ENCODE measurements at regions not wholly inside any gene's neighbourhood (a gene's known extent, or its start where the extent isn't known, plus 50 kb on each side); places are given as distances from the start of the nearest gene placed in this dataset.
"Not testable (repeated sequence)": the region's sequence is repeated elsewhere in the genome, so short reads cannot be mapped to it uniquely, and the experiment has no call there.

GRCh38 chr3:103813955-103814354 is 1379.1 kb downstream of the ZPLD1 start:
- no peak for DNase-seq

GRCh38 chr3:103818398-103818797 is 1383.6 kb downstream of the ZPLD1 start:
- no peak for DNase-seq

DNA sequence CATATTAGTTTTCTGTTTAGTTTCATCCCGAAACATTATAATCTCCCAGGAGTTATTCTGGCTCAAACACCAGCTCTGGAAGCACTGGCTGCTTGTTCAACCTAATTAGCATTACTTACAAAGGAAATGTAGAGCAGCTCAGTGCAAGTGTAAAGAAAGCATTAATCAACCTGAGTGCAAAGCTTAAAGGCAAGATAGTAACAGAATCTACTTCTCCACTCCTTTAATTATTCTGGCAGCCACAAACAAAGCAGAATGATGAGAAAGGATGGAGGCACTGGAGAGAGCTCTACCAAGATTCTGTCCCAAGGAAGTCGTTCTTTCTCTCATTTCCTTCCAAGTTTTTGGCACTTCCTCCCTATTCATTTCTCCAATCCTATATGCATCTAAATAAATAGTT is 1384.0 kb downstream of the ZPLD1 start:
- DNase-seq = no peak

DNA sequence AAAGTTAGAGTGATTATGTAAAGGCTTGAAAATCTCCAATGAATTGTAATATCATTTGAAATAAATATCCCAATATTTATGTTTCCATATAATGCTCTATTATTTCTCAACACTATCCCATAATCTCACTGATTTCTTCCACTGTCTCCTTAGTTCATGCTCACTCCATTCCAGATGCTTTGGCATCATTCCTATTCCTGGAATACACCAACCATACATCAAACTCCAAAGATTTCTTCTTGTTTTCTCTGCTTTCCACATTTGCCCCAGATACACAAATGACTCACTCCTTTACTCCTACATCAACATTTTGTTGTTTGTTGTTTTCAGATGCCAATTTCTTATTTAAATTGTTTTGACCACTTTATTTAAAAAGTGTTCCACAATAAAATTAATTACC is 1390.8 kb downstream of the ZPLD1 start:
- no peak for DNase-seq

DNA sequence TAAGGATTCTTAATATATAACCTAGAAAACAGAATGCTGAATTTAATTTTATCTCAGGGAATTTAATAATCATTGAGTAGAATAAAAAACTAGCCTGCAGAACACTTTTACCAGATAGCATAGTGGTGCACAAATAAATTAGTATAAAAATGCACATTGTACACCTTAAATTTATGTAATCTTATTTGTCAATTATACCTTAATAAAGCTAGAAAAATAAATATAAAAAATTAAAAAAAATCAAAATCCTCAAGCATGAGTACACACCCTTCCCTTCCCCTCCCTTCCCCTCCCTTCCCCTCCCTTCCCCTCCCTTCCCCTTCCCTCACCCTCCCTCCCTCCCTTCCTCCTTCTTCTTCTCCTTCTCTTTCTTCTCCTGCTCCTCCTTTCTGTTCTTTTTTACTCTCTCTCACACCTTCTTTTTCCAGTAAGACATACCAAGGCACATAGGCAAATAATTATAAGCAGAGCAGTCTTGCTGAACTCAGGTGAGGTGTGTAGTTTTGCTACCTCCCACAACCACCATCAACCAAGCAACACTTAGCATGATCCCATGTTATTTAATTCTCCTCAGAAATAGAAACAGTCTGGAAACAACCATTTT is 1395.0 kb downstream of the ZPLD1 start:
- DNase-seq = no peak

DNA sequence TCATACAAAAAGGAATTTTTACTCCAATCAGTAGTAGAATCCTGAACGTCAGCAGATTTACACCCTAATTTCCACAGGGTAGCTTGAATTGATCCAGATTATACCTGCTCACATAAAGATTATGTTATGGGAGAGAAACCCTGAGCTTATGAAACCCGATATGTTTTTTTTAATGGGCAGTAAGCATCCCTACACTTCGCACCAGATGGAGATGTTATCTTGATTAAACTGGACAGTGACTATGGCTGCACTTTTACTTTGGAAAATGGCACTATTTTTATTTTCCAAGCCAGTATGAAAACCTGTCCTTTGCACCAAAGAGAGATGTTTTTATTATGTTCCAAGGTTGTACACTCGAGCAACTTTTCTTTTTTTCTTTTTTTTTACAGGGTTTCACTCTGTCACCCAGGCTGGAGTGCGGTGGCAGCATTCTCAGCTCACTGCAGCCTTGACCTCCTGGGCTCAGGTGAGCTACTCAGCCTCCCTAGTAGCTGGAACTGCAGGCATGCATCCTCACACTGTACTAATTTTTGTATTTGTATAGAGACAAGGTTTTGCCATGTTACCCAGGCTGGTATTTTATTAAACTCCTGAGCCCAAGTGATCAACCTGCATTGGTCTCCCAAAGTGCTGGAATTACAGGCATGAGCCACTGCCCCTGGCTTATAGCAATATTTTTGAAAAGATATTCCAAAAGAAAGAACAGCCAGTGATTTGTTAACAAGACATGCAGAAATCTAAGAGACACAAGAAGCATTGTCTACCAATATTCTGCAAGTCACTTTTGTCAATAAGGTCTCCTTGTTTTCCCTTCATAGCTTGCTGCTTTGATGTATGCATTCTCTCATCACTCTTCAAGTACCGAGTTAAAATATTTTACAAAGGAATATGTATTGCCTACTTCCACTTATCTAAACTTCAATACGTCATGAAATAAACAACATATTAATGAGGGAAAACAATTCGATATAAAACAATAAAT is 1412.6 kb downstream of the ZPLD1 start:
- peak in 1 of 2 experiments; percentile 4 for DNase-seq

- DNase-seq = no peak
Measured at GRCh38 chr3:103851793-103852192, 1417.0 kb downstream of the ZPLD1 start.

GRCh38 chr3:103862415-103862814 is 1427.6 kb downstream of the ZPLD1 start:
- DNase-seq = no peak

GRCh38 chr3:103863381-103863780 is 1428.6 kb downstream of the ZPLD1 start:
- no peak for DNase-seq

GRCh38 chr3:103866113-103866512 is 1431.3 kb downstream of the ZPLD1 start:
- no peak for DNase-seq

DNA sequence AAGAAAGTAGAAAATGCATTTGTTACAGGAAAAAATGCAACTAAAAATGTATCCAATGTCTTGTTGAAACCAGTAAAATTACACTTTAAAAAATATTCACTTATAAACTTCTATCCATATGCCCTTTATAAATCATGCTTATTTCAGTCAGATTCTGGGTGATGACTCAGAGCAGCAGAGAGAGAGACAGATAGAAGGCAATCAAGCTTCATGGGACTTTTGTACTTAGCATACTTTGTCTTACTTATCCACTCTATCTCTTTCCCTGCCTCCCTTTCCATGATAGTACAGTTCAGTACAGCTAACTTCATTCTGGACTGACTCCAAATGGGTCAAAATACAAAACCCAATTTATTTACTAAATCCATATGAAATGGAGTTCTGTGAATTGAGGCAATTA is 1438.2 kb downstream of the ZPLD1 start:
- DNase-seq = no peak

- DNase-seq = no peak
Measured at GRCh38 chr3:103873897-103874545, 1439.2 kb downstream of the ZPLD1 start.

GRCh38 chr3:103881809-103882208 is 1447.0 kb downstream of the ZPLD1 start:
- DNase-seq = not testable (repeated sequence)

- DNase-seq = no peak
Measured at GRCh38 chr3:103889675-103890074, 1454.9 kb downstream of the ZPLD1 start.

GRCh38 chr3:103894162-103894822 is 1459.5 kb downstream of the ZPLD1 start:
- peak; percentile 40 to 49 for DNase-seq

GRCh38 chr3:103899328-103899727 is 1464.5 kb downstream of the ZPLD1 start:
- no peak for DNase-seq

DNA sequence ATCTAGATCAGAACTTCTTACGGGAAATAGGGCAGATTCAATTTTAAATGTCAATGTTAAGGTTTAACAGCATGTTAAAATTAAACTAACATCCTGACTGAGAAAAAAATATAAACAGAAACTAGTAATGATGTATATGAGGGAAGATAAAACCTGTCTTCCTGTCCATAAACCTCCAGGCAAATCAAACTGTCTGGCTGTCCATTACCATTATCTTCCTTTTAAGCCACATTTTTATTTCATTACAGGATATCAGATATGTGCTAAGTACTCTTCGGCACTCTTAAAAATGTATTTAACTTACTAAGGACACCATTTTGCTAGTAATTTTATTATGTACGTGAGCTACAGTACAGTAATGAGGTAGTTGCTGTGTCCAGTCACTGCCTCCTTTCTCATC is 1461.7 kb upstream of the ALCAM start:
- no peak for DNase-seq

- no peak for DNase-seq
Measured at GRCh38 chr3:103906304-103906703, 1460.4 kb upstream of the ALCAM start.

DNA sequence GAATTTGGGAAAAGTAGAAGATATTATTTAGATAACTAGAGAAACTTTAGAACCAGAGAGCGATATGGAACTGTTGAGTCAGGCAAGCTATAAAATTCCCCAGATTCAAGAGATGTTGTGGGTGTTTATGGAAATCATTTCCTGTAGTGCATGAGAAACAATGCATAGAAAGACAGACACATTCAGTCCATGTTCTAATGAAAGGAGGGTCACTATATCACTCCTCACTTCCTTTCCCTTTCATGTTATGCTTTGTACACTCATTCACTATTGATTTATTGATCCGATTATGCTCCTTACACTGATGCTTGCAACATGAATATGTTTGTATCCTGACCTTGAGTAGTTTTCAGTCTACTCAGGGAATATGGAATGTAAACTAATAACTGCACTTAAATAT is 1459.9 kb upstream of the ALCAM start:
- no peak for DNase-seq

DNA sequence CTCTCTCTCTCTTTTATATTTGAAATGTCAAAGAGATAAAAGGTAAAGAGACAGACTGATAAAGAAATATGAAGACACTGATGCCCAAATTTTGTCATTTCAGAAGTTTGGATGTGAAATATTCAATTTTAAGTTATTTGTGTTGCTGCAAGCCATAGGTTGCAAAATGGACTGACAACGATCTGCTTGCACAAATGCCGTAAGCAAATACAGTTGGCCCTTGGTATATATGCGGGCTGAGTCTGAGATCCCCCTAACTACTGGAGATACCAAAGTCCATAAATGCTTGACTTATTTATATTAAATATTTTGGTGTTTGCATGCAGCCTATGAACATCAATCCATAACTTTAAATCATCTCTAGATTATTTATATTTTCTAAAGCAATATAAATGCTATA is 1459.1 kb upstream of the ALCAM start:
- DNase-seq = no peak

DNA sequence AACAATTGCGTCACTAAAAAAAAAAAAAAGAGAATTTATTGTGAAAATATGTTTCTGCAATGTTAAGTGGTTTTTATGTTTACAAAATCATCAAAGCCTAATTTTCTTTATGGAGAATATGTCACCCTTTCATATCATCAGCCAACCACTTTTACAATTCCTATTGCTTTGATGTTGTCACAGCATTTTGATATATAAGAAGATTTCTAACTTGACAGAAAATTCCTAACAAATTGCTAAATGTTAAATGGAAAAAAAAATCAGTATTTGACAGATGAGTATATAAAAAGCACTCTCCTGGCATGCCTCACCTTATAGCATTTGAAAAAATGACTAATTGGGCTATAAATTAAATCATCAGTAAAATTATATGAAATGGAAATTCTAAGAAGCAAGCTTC is 1457.3 kb upstream of the ALCAM start:
- no peak for DNase-seq

DNA sequence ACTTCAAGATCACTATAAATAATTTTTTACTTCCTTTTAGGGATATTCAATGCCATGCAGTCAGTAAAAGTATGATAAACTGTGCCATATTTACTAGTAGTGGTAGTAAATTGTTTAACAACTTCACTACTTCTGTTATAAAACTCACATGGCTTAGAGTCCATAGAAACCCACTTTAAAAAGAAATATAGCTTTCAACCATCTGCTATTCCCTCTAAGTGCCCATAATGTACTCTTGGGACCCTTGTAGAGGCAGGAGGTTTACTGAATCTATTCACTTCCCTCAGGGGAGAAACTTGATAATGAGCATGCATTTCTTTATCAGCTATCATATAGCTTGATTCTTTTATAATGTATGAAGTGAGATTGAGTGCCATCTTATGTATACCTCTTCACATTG is 1448.4 kb upstream of the ALCAM start:
- no peak for DNase-seq

DNA sequence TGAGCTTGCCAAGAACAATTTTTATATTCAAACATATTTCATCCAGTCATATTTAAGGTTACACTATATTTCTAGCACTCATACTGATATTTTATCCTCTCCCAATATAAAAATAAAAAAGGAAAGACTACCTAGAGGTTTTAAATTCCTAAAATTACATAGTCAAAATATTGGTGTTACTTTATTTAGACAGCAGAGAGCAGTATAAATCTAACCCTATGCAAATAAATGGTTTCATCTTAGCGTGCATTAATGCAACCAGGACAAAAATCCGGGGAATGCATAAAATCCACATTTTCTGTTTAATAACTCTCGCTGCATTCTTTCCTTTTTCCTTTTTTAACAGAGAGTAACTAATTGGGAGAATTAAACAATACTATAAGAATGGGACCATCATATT is 1447.4 kb upstream of the ALCAM start:
- DNase-seq = no peak

All from NCI-H526 (cell line).